Transverse colon (tissue), 4 donors: ENCODE measurements at regions not wholly inside any gene's neighbourhood (a gene's known extent, or its start where the extent isn't known, plus 50 kb on each side); places are given as distances from the start of the nearest gene placed in this dataset.

Experiments used
- DNase-seq: peaks from one replicate; pipeline ENCODE4 v3.0.0-alpha.2; 2019
- H3K27ac ChIP-seq, 4 donors: fragments of 200-600 bp; sonication (generic); 2 replicates each; pipeline ENCODE4 v1.5.1; 2016 to 2018; ENCODE audit warnings: inconsistent platforms in 4 of 4
- H3K27me3 ChIP-seq: fragments of 200-600 bp; sonication (generic); 2 replicates; pipeline ENCODE4 v1.5.1; 2017; ENCODE audit warnings: inconsistent platforms
- H3K36me3 ChIP-seq, 4 donors: fragments of 200-600 bp; sonication (generic); 2 replicates each; pipeline ENCODE4 v1.5.1; 2017 to 2019; ENCODE audit warnings: inconsistent platforms in 4 of 4
- H3K4me1 ChIP-seq, 4 donors: fragments of 200-600 bp; sonication (generic); 2 replicates each; pipeline ENCODE4 v1.5.1; 2017 to 2020; ENCODE audit warnings: inconsistent platforms in 4 of 4
- H3K4me3 ChIP-seq, 4 donors: fragments of 200-600 bp; sonication (generic); 1 replicate in 1 of 4; 2 replicates in 3 of 4; pipeline versions ENCODE4 v1.5.1 to v1.6.1; 2017 to 2019; ENCODE audit warnings: inconsistent platforms in 4 of 4
- H3K9me3 ChIP-seq, 2 donors: fragments of 200-600 bp; sonication (generic); 2 replicates each; pipeline ENCODE4 v1.5.1; 2017 to 2019; ENCODE audit warnings: inconsistent platforms in 2 of 2
- EP300 ChIP-seq: sonication (generic); formaldehyde crosslinking; IDR thresholded peaks from one replicate; pipeline ENCODE4 v1.6.1; 2017; ENCODE audit warnings: antibody characterized with exemption, low read depth
- POLR2A ChIP-seq: fragments of 450-650 bp; IDR thresholded peaks from one replicate; pipeline ENCODE4 v1.6.1; 2016; ENCODE audit warnings: antibody characterized with exemption, mild to moderate bottlenecking, moderate library complexity
- POLR2AphosphoS5 ChIP-seq, 3 donors: sonication (generic); formaldehyde crosslinking; IDR thresholded peaks; one replicate each; pipeline ENCODE4 v1.6.1; 2016; ENCODE audit warnings: antibody characterized with exemption in 3 of 3
- WGBS, 2 donors: methylation state at CpG; one replicate each; pipeline ENCODE4 v1.1.5; 2018; ENCODE audit warnings: low coverage in 1 of 2; 5-methylcytosine and 5-hydroxymethylcytosine counted together
- in situ Hi-C, 4 donors: fragments of 200-750 bp; cut with MboI; loops; one replicate each; pipeline versions ENCODE4 v1.15.0 to v1.15.1; 2017; ENCODE audit warnings: low sequenced_read_pairs in 3 of 4, low pct_ligation_motif_present in 1 of 4, low pct_unique_long_range_greater_than_20kb in 1 of 4
- intact Hi-C: fragments of 100-400 bp; cut with DNase I; formaldehyde crosslinking; loops from one replicate; pipeline ENCODE4 v1.15.1; 2023; ENCODE audit warnings: low total_unique reads
- TF ChIP-seq, protein P1 (sequence below), 5 experiments: fragments of 200-600 bp in 3 of 5; fragments of 450-650 bp in 2 of 5; sonication (generic) in 3 of 5; IDR thresholded peaks; 1 replicate in 2 of 5; 2 replicates in 3 of 5; pipeline ENCODE4 v1.5.1; 2016 to 2017; ENCODE audit warnings: antibody characterized with exemption in 5 of 5, inconsistent platforms in 3 of 5, mild to moderate bottlenecking in 2 of 5, moderate library complexity in 1 of 5

DNA sequence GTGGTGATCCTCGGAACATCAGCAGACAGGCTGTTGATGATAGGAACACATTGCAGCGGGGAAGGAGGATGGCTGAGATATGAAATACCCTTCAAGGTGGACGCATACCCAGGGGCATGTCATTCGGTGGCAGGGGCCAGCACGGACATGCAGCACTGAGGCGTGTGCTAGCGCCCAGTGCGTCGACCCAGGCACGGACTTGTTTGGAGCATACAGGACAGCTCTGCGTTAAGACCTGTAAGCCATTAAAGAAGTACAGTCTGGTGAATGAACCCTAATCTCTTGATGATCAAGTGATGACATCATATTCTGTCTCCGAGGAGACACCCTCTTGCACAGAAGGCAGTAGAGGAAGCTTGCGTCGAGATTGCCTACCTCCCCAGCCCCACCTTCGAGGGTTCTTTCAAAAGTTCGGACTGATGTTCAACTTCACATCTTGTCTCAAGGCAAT lies 63.6 kb upstream of the KIF26B start:
- Histone ChIP-seq H3K4me3 (no peak overlapping the region), H3K36me3 (no peaks in the 10 kb centered on the region), H3K27ac (no peak overlapping the region), H3K27me3 (no peaks in the 10 kb centered on the region), H3K9me3 (no peaks in the 10 kb centered on the region), H3K4me1 (no peaks in the 10 kb centered on the region)
- no peak for TF ChIP-seq POLR2A
- TF ChIP-seq, protein P1, sequence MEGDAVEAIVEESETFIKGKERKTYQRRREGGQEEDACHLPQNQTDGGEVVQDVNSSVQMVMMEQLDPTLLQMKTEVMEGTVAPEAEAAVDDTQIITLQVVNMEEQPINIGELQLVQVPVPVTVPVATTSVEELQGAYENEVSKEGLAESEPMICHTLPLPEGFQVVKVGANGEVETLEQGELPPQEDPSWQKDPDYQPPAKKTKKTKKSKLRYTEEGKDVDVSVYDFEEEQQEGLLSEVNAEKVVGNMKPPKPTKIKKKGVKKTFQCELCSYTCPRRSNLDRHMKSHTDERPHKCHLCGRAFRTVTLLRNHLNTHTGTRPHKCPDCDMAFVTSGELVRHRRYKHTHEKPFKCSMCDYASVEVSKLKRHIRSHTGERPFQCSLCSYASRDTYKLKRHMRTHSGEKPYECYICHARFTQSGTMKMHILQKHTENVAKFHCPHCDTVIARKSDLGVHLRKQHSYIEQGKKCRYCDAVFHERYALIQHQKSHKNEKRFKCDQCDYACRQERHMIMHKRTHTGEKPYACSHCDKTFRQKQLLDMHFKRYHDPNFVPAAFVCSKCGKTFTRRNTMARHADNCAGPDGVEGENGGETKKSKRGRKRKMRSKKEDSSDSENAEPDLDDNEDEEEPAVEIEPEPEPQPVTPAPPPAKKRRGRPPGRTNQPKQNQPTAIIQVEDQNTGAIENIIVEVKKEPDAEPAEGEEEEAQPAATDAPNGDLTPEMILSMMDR (IDR thresholded peaks at IDR 0.05) = no peak
- no peak for TF ChIP-seq POLR2AphosphoS5 (IDR thresholded peaks at IDR 0.05)
- TF ChIP-seq EP300 = no peak
- no peak for DNase-seq
- WGBS, 2 donors = 93 to 100% methylated on average over 1 to 16 of the region's 16 CpGs
- in situ Hi-C loops = no loop called here
- intact Hi-C loops = no loop called here

DNA sequence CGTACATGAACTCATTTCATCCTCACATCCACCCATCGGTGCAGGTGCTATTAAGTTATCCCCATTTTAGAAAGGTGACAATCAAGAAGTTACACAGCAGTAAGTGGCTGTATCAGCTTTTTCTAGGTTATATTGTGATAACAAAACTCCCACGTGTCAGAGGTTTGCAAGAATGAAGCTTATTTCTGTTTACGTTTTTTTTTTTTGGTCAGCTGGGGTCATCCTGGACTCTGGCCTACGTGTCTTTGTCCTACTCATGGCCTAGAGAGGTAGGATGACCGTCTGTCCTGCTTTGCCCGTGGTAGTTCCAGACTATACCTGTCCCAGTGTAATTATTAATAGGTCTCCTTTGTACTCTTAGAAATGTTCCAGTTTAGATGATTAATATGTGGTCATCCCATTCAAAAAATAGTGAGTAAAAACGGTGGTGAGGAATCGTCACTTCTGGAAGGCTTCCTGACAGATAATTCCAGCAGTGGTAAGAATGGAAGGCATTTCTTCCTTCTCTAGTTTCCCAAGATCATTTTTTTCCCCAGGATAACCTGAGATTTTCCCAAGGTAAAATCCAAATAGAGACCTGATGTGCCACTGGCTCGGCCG lies 64.2 kb upstream of the KIF26B start:
- Histone ChIP-seq H3K4me3 (no peak overlapping the region), H3K27ac (no peak overlapping the region), H3K27me3 (no peaks in the 10 kb centered on the region), H3K4me1 (no peaks in the 10 kb centered on the region), H3K9me3 (no peaks in the 10 kb centered on the region), H3K36me3 (no peaks in the 10 kb centered on the region)
- WGBS, 2 donors = 86 to 99% methylated on average over 11 of the region's 11 CpGs
- intact Hi-C loops = no loop called here
- TF ChIP-seq POLR2AphosphoS5 (IDR thresholded peaks at IDR 0.05) (no peak), POLR2A (no peak), EP300 (no peak)
- TF ChIP-seq, protein P1 (IDR thresholded peaks at IDR 0.05) = no peak
- in situ Hi-C loops = no loop called here
- no peak for DNase-seq

DNA sequence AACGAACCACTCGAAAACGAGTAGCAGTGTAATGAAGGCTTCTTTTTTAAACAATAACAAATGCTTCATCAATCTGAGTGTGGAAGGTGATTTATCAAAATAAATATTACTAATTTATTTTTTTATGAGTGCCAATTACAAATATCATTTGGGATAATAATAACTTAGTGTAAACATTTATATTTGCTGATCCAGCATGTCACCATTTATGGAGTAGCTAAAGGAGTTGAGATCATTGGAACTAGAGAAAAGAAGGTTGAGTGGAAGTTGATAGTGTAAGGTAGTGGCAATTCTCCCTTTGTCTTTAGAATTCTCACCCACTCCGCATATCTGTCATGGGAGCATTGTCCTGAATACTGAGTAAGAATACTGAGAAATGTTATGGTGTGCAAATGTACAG lies 67.1 kb upstream of the KIF26B start:
- no peaks in the 10 kb centered on the region for H3K4me1 ChIP-seq
- no peaks in the 10 kb centered on the region for H3K27me3 ChIP-seq
- H3K27ac ChIP-seq = no peak overlapping the region
- 88 to 90% methylated on average over 4 of the region's 4 CpGs for WGBS, 2 donors
- intact Hi-C loops (no loop called here), in situ Hi-C loops (no loop called here)
- no peaks in the 10 kb centered on the region for H3K36me3 ChIP-seq
- no peak overlapping the region for H3K4me3 ChIP-seq
- no peak for TF ChIP-seq EP300
- no peak for TF ChIP-seq POLR2A
- TF ChIP-seq, protein P1 (IDR thresholded peaks at IDR 0.05) = no peak
- TF ChIP-seq POLR2AphosphoS5 (IDR thresholded peaks at IDR 0.05) = no peak
- no peaks in the 10 kb centered on the region for H3K9me3 ChIP-seq
- DNase-seq = no peak

DNA sequence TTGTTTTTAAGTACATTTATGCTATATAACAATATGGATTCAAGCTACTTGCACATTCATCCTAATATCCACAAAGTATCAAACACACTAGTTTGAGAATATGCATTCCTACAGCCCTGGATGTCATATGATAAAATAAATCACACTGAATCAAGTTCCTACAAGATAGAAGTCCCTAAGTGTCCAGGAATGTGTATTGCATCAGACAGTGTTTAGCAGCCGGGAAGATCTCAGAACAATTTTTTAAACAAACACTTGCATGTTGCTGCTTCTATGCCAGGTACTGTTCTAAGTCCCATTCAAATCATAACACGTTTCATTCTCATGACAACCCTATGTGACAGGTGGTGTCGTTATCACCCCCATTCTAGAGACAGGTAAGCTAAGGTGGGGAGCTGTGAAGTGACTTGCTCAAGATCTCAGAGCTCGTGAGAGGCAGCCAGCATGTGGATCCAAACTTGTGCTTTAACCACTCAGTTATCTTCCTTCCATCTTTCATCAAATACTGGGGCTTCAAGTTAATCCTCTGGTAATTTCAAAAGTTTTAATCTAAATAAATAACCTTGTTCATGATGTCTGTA lies 68.3 kb upstream of the KIF26B start:
- in situ Hi-C loops (no loop called here), intact Hi-C loops (no loop called here)
- Histone ChIP-seq H3K36me3 (no peaks in the 10 kb centered on the region), H3K27ac (no peak overlapping the region), H3K27me3 (no peaks in the 10 kb centered on the region), H3K4me1 (no peaks in the 10 kb centered on the region), H3K4me3 (no peak overlapping the region), H3K9me3 (no peaks in the 10 kb centered on the region)
- DNase-seq = no peak
- WGBS, 2 donors = 66 to 75% methylated on average over 1 to 4 of the region's 4 CpGs
- no peak for TF ChIP-seq POLR2AphosphoS5 (IDR thresholded peaks at IDR 0.05)
- TF ChIP-seq, protein P1 (IDR thresholded peaks at IDR 0.05) = no peak
- no peak for TF ChIP-seq POLR2A
- no peak for TF ChIP-seq EP300
